NOMO-1 treated with dmso at 0.1 percent for 144 hours (cell line): ENCODE measurements at regions not wholly inside any gene's neighbourhood (a gene's known extent, or its start where the extent isn't known, plus 50 kb on each side); places are given as distances from the start of the nearest gene placed in this dataset.

ENCODE experiments used
- DNase-seq: peaks from one replicate; lab custom pipeline; 2025; ENCODE audit not compliant: unreplicated experiment; lab: John Stamatoyannopoulos, UW

GRCh38 chr10:33523236-33523792, 188.8 kb upstream of the NRP1 start:
- DNase-seq = no peak

- DNase-seq = no peak
These were observed 187.4 kb upstream of the NRP1 start for GRCh38 chr10:33521904-33522303.

GRCh38 chr10:33521062-33521461, 186.6 kb upstream of the NRP1 start:
- DNase-seq = no peak

- no peak for DNase-seq
These were observed 185.8 kb upstream of the NRP1 start for GRCh38 chr10:33520223-33520622.

- no peak for DNase-seq
These were observed 184.8 kb upstream of the NRP1 start for GRCh38 chr10:33519130-33519860.

- DNase-seq = no peak
These were observed 175.7 kb upstream of the NRP1 start for GRCh38 chr10:33510206-33510605.

- peak; percentile 62 for DNase-seq
These were observed 174.9 kb upstream of the NRP1 start for GRCh38 chr10:33509231-33509831.

GRCh38 chr10:33507662-33508425, 173.4 kb upstream of the NRP1 start:
- DNase-seq = no peak

GRCh38 chr10:33506838-33507661, 172.6 kb upstream of the NRP1 start:
- peak; percentile 57 for DNase-seq

- DNase-seq = no peak
These were observed 171.9 kb upstream of the NRP1 start for GRCh38 chr10:33506391-33506790.

- DNase-seq = no peak
These were observed 166.7 kb upstream of the NRP1 start for GRCh38 chr10:33501161-33501560.

GRCh38 chr10:33498391-33498891, 164.0 kb upstream of the NRP1 start:
- no peak for DNase-seq

- DNase-seq = no peak
These were observed 162.9 kb upstream of the NRP1 start for GRCh38 chr10:33497338-33497737.

- DNase-seq = no peak
These were observed 161.6 kb upstream of the NRP1 start for GRCh38 chr10:33496096-33496495.

- no peak for DNase-seq
These were observed 160.3 kb upstream of the NRP1 start for GRCh38 chr10:33494694-33495265.

- DNase-seq = no peak
These were observed 159.5 kb upstream of the NRP1 start for GRCh38 chr10:33493978-33494377.

- no peak for DNase-seq
These were observed 159.0 kb upstream of the NRP1 start for GRCh38 chr10:33493497-33493896.

GRCh38 chr10:33492701-33493345, 158.4 kb upstream of the NRP1 start:
- DNase-seq = no peak

- DNase-seq = no peak
These were observed 155.2 kb upstream of the NRP1 start for GRCh38 chr10:33489501-33490176.
